ENCODE measurements at regions not wholly inside any gene's neighbourhood (a gene's known extent, or its start where the extent isn't known, plus 50 kb on each side); places are given as distances from the start of the nearest gene placed in this dataset.

DNA sequence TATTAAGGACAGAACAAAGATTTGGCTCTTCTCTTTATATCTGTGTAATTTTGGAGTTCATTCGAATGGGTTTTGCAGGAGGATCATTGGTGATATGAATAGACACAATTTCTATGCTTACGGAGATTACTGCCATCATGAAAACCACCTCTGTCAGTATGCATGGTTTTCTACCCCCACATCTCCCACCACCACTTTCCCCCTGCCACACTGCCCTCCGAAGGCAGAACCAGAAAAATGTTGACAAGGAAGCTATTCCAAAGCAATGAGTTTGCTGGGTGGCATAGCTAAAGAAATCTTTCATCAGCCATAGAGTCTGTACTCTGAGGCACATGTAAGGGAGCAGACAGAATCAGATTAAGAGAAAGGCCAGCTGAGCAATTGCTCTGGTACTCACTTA is 567.3 kb upstream of the ACTRT1 start:
- ChIA-PET SMC1A (ENCODE audit: uncharacterized antibody, unreplicated experiment) (no interaction called here), RAD21 (ENCODE audit: unreplicated experiment) (no interaction called here), CTCF (no interaction called here), POLR2A (no interaction called here)
- no peaks in the 10 kb centered on the region for H3K9me3 ChIP-seq (replicated peaks; ENCODE audit: control insufficient read depth, insufficient read depth, low read length)
- intact Hi-C loops (cut with micrococcal nuclease; ENCODE audit: unreplicated experiment), result no loop called here
- no peaks in the 10 kb centered on the region for H3K36me3 ChIP-seq (ENCODE audit: control insufficient read depth in 2 of 2, insufficient read depth in 2 of 2, low read length in 1 of 2)
- 27% methylated on average over 3 of the region's 3 CpGs for WGBS (ENCODE audit: insufficient coverage, insufficient replicate concordance, low lambda C conversion rate, missing lambda C conversion rate)
- ATAC-seq, result no peak
- TF ChIP-seq NRF1 (conservative IDR thresholded peaks at IDR 0.05; ENCODE audit: low read depth, low read length) (no peak), HDAC6 (IDR thresholded peaks at IDR 0.05; ENCODE audit: unreplicated experiment) (no peak), BCL11A (IDR thresholded peaks at IDR 0.05; ENCODE audit: low read depth, low read length) (no peak), MTA2 (IDR thresholded peaks at IDR 0.05; ENCODE audit: low read depth) (no peak), LARP7 (IDR thresholded peaks at IDR 0.05) (no peak), BRCA1 (IDR thresholded peaks at IDR 0.05; ENCODE audit: low read depth, low read length) (no peak), ASH2L (IDR thresholded peaks at IDR 0.05; ENCODE audit: borderline replicate concordance, low read depth) (no peak), ZNF24 (IDR thresholded peaks at IDR 0.05) (no peak), STAT1 (conservative IDR thresholded peaks at IDR 0.05) (no peak), SIN3A (IDR thresholded peaks at IDR 0.05; ENCODE audit: low read depth, low read length) (no peak), CBX5 (IDR thresholded peaks at IDR 0.05; ENCODE audit: low read depth) (no peak), IKZF1 (conservative IDR thresholded peaks at IDR 0.05) (no peak)
- TF ChIP-seq, protein P1, sequence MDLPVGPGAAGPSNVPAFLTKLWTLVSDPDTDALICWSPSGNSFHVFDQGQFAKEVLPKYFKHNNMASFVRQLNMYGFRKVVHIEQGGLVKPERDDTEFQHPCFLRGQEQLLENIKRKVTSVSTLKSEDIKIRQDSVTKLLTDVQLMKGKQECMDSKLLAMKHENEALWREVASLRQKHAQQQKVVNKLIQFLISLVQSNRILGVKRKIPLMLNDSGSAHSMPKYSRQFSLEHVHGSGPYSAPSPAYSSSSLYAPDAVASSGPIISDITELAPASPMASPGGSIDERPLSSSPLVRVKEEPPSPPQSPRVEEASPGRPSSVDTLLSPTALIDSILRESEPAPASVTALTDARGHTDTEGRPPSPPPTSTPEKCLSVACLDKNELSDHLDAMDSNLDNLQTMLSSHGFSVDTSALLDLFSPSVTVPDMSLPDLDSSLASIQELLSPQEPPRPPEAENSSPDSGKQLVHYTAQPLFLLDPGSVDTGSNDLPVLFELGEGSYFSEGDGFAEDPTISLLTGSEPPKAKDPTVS (IDR thresholded peaks at IDR 0.05; ENCODE audit: low read depth, low read length), result no peak
- TF ChIP-seq, protein P2, sequence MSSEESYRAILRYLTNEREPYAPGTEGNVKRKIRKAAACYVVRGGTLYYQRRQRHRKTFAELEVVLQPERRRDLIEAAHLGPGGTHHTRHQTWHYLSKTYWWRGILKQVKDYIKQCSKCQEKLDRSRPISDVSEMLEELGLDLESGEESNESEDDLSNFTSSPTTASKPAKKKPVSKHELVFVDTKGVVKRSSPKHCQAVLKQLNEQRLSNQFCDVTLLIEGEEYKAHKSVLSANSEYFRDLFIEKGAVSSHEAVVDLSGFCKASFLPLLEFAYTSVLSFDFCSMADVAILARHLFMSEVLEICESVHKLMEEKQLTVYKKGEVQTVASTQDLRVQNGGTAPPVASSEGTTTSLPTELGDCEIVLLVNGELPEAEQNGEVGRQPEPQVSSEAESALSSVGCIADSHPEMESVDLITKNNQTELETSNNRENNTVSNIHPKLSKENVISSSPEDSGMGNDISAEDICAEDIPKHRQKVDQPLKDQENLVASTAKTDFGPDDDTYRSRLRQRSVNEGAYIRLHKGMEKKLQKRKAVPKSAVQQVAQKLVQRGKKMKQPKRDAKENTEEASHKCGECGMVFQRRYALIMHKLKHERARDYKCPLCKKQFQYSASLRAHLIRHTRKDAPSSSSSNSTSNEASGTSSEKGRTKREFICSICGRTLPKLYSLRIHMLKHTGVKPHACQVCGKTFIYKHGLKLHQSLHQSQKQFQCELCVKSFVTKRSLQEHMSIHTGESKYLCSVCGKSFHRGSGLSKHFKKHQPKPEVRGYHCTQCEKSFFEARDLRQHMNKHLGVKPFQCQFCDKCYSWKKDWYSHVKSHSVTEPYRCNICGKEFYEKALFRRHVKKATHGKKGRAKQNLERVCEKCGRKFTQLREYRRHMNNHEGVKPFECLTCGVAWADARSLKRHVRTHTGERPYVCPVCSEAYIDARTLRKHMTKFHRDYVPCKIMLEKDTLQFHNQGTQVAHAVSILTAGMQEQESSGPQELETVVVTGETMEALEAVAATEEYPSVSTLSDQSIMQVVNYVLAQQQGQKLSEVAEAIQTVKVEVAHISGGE (CRISPR knock-in tag; IDR thresholded peaks at IDR 0.05), result no peak
- TF ChIP-seq, protein P3, sequence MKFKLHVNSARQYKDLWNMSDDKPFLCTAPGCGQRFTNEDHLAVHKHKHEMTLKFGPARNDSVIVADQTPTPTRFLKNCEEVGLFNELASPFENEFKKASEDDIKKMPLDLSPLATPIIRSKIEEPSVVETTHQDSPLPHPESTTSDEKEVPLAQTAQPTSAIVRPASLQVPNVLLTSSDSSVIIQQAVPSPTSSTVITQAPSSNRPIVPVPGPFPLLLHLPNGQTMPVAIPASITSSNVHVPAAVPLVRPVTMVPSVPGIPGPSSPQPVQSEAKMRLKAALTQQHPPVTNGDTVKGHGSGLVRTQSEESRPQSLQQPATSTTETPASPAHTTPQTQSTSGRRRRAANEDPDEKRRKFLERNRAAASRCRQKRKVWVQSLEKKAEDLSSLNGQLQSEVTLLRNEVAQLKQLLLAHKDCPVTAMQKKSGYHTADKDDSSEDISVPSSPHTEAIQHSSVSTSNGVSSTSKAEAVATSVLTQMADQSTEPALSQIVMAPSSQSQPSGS (IDR thresholded peaks at IDR 0.05; ENCODE audit: low read length), result no peak
- H3K4me3 ChIP-seq, result no peak overlapping the region
- no peak overlapping the region for H3K9ac ChIP-seq (ENCODE audit: control insufficient read depth, insufficient read depth, low read length)
- no peaks in the 10 kb centered on the region for H3K4me1 ChIP-seq (ENCODE audit: control insufficient read depth, insufficient read depth, low read length)
- no peak overlapping the region for H3K4me2 ChIP-seq (ENCODE audit: control insufficient read depth, insufficient read depth)
- no TSS peak for BruUV-seq (replicated peaks)
- H3K79me2 ChIP-seq (ENCODE audit: control insufficient read depth, insufficient read depth, low read length), result no peaks in the 10 kb centered on the region
- H3K27me3 ChIP-seq (replicated peaks in 1 of 2; ENCODE audit: control insufficient read depth in 2 of 2, insufficient read depth in 2 of 2, low read length in 1 of 2), result no peaks in the 10 kb centered on the region
- no peak overlapping the region for H2AFZ ChIP-seq (ENCODE audit: control insufficient read depth, low read depth, low read length)
- no peak for DNase-seq (ENCODE audit: low read depth, low spot score)
- H4K20me1 ChIP-seq (ENCODE audit: control insufficient read depth, insufficient read depth), result no peaks in the 10 kb centered on the region
- no peak overlapping the region for H3K27ac ChIP-seq (ENCODE audit: control insufficient read depth, insufficient read depth)
- no peak for FAIRE-seq
- in situ Hi-C loops (cut with MboI), result no loop called here
